ENCODE measurements at regions not wholly inside any gene's neighbourhood (a gene's known extent, or its start where the extent isn't known, plus 50 kb on each side); places are given as distances from the start of the nearest gene placed in this dataset.
A peak's percentile ranks its signal among the peaks of the same experiment; 100 is the strongest.

- Mint-ChIP-seq H3K4me3 (ENCODE audit: low read depth) (no peak overlapping the region), H3K27ac (no peak overlapping the region), H3K4me1 (ENCODE audit: low read depth) (peaks cover 3% of the 10 kb centered on the region), H3K27me3 (no peaks in the 10 kb centered on the region), H3K9me3 (ENCODE audit: low read depth) (peaks cover 3% of the 10 kb centered on the region), H3K36me3 (ENCODE audit: insufficient read depth) (no peaks in the 10 kb centered on the region)
- no peak for TF ChIP-seq CTCF (IDR thresholded peaks at IDR 0.05; ENCODE audit: unreplicated experiment)
- no peak for DNase-seq (ENCODE audit: low spot score, unreplicated experiment)
Observed at GRCh38 chr9:115980054-115980453, 173.5 kb upstream of the PAPPA start.

- no peaks in the 10 kb centered on the region for H3K36me3 Mint-ChIP-seq (ENCODE audit: insufficient read depth)
- H3K27me3 Mint-ChIP-seq, result no peaks in the 10 kb centered on the region
- H3K9me3 Mint-ChIP-seq (ENCODE audit: low read depth), result peaks cover 3% of the 10 kb centered on the region
- H3K4me1 Mint-ChIP-seq (ENCODE audit: low read depth), result peaks cover 3% of the 10 kb centered on the region
- H3K4me3 Mint-ChIP-seq (ENCODE audit: low read depth), result no peak overlapping the region
- no peak for DNase-seq (ENCODE audit: low spot score, unreplicated experiment)
- TF ChIP-seq CTCF (IDR thresholded peaks at IDR 0.05; ENCODE audit: unreplicated experiment), result no peak
- peak overlapping the region; percentile 19 for H3K27ac Mint-ChIP-seq
Observed at GRCh38 chr9:115980502-115980901, 173.1 kb upstream of the PAPPA start.

GRCh38 chr9:115980976-115981375 is 172.6 kb upstream of the PAPPA start:
- H3K4me3 Mint-ChIP-seq (ENCODE audit: low read depth), result no peak overlapping the region
- H3K27ac Mint-ChIP-seq, result no peak overlapping the region
- no peaks in the 10 kb centered on the region for H3K27me3 Mint-ChIP-seq
- TF ChIP-seq CTCF (IDR thresholded peaks at IDR 0.05; ENCODE audit: unreplicated experiment), result no peak
- no peaks in the 10 kb centered on the region for H3K36me3 Mint-ChIP-seq (ENCODE audit: insufficient read depth)
- peaks cover 3% of the 10 kb centered on the region for H3K9me3 Mint-ChIP-seq (ENCODE audit: low read depth)
- peaks cover 3% of the 10 kb centered on the region for H3K4me1 Mint-ChIP-seq (ENCODE audit: low read depth)
- DNase-seq (ENCODE audit: low spot score, unreplicated experiment), result no peak

- TF ChIP-seq CTCF (IDR thresholded peaks at IDR 0.05; ENCODE audit: unreplicated experiment), result no peak
- Mint-ChIP-seq H3K27me3 (no peaks in the 10 kb centered on the region), H3K36me3 (ENCODE audit: insufficient read depth) (no peaks in the 10 kb centered on the region), H3K4me3 (ENCODE audit: low read depth) (no peak overlapping the region), H3K9me3 (ENCODE audit: low read depth) (no peaks in the 10 kb centered on the region), H3K4me1 (ENCODE audit: low read depth) (peaks cover 3% of the 10 kb centered on the region), H3K27ac (no peak overlapping the region)
- DNase-seq (ENCODE audit: low spot score, unreplicated experiment), result no peak
Observed at GRCh38 chr9:115983366-115983765, 170.2 kb upstream of the PAPPA start.

GRCh38 chr9:115985657-115986056 is 167.9 kb upstream of the PAPPA start:
- no peaks in the 10 kb centered on the region for H3K27me3 Mint-ChIP-seq
- no peak for DNase-seq (ENCODE audit: low spot score, unreplicated experiment)
- TF ChIP-seq CTCF (IDR thresholded peaks at IDR 0.05; ENCODE audit: unreplicated experiment), result no peak
- H3K36me3 Mint-ChIP-seq (ENCODE audit: insufficient read depth), result no peaks in the 10 kb centered on the region
- H3K9me3 Mint-ChIP-seq (ENCODE audit: low read depth), result no peaks in the 10 kb centered on the region
- no peak overlapping the region for H3K27ac Mint-ChIP-seq
- H3K4me3 Mint-ChIP-seq (ENCODE audit: low read depth), result no peak overlapping the region
- peaks cover under 1% of the 10 kb centered on the region for H3K4me1 Mint-ChIP-seq (ENCODE audit: low read depth)
